IPS-20b (cell line): ENCODE measurements at regions not wholly inside any gene's neighbourhood (a gene's known extent, or its start where the extent isn't known, plus 50 kb on each side); places are given as distances from the start of the nearest gene placed in this dataset.

Experiments used
- H3K27ac ChIP-seq: one replicate; pipeline ENCODE4 v1.5.1; 2013; ENCODE audit warnings: low read length
- H3K27me3 ChIP-seq: 2 replicates; pipeline ENCODE4 v1.6.1; 2013; ENCODE audit warnings: mild to moderate bottlenecking, low read length, inconsistent platforms; ENCODE audit not compliant: insufficient read depth
- H3K36me3 ChIP-seq: 2 replicates; pipeline ENCODE4 v1.6.1; 2013; ENCODE audit warnings: low read depth, mild to moderate bottlenecking, inconsistent platforms, low read length, moderate library complexity; ENCODE audit not compliant: insufficient read depth
- H3K4me1 ChIP-seq: 2 replicates; pipeline ENCODE4 v1.6.1; 2013; ENCODE audit warnings: mild to moderate bottlenecking, control low read depth, inconsistent platforms, low read length, moderate library complexity; ENCODE audit not compliant: insufficient read depth
- H3K4me3 ChIP-seq: 2 replicates; pipeline ENCODE4 v1.5.1; 2013; ENCODE audit warnings: mild to moderate bottlenecking, low read length, inconsistent platforms
- H3K9ac ChIP-seq: 2 replicates; pipeline ENCODE4 v1.6.1; 2013; ENCODE audit warnings: low read depth, mild to moderate bottlenecking, inconsistent platforms, low read length, moderate library complexity
- H3K9me3 ChIP-seq: 2 replicates; pipeline ENCODE4 v1.6.1; 2013; ENCODE audit warnings: mild to moderate bottlenecking, low read depth, low read length, inconsistent platforms; ENCODE audit not compliant: insufficient read depth

DNA sequence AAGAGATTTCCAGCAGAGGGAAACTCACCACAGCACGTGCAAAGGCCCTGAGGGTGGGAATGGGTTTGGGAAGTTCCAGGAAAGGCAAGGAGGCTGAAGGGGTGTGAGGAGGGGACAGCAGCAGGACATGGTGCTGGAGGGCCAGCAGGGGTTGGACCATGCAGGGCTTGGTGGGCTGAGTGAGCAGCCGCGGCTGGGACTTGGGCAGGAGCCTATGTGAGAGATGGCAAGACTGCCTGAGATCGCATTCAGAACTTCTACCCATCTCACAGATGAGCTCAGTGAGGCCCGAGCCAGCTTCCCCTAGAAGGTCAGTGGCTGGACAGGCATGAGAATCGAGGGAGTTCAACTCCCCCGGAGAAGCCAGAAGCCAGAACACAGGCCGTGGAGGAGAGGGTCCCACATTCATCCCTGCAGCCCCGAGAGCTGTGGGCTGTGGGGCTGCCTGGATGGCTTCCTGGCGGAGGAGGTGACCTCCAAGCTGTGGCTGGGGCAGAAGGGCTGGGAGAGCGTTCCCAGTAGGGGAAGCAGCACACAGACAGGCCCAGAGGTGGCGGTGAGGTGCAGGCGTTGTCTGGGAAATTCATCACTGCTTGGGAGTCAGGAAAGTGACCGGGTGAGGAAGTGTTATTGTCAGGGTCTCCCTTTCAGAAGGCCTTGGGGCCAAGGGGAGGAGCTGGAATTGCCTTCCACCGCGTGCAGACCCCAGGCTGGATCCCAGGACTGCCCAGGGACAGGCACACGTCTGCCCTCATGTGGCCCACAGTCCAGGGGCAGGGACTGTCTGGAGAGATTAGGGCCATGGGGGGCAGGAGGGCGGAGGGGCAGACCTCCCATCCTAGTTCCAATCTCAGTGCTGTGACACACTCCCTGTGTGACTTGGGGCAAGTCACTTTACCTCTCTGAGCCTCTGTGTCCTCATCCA lies 103.8 kb downstream of the CEBPB start:
- Histone ChIP-seq H3K27ac (no peak overlapping the region), H3K4me3 (no peak overlapping the region), H3K4me1 (no peaks in the 10 kb centered on the region), H3K9ac (no peak overlapping the region), H3K9me3 (no peaks in the 10 kb centered on the region), H3K27me3 (no peaks in the 10 kb centered on the region), H3K36me3 (no peaks in the 10 kb centered on the region)

- Histone ChIP-seq H3K9ac (no peak overlapping the region), H3K36me3 (no peaks in the 10 kb centered on the region), H3K9me3 (no peaks in the 10 kb centered on the region), H3K27me3 (no peaks in the 10 kb centered on the region), H3K27ac (no peak overlapping the region), H3K4me1 (no peaks in the 10 kb centered on the region), H3K4me3 (no peak overlapping the region)
These were observed 104.7 kb downstream of the CEBPB start for GRCh38 chr20:50295345-50295744.

DNA sequence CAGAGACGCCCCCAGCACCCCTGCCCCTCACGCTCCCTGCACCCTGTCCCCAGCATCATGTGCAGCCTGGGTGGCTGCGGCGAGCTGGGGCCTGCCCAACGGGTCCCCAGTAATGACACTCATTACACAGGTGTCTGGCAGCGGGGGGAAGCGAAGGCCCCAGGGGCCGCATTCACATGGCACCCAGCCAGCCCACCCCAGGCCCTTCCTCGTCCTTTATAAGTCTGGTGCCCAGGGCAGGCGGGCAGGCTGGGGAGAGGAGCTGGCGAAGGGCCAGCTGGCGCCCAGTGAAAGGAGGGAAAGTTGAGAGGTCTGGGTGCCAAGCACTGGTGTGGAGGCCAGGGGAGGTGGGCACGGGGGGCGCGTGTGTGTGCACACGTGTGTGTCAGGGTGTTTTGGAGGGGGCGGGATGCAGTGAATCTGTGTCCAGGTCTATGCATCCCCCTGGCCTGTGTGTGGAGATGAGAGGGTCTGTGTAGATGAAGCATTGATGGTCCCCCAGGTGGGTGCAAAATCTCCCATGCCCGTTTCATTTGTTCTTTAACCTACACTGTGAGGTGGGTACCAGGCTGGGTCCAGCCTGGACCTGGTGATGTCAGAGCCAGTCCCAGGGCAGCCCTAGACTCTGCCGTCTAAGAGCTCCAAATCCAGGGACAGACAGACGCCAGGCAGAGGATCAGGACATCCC lies 105.3 kb downstream of the CEBPB start:
- Histone ChIP-seq H3K27me3 (no peaks in the 10 kb centered on the region), H3K9me3 (no peaks in the 10 kb centered on the region), H3K4me3 (no peak overlapping the region), H3K9ac (no peak overlapping the region), H3K36me3 (no peaks in the 10 kb centered on the region), H3K4me1 (no peaks in the 10 kb centered on the region), H3K27ac (no peak overlapping the region)

GRCh38 chr20:50296450-50297375 lies 106.1 kb downstream of the CEBPB start:
- Histone ChIP-seq H3K9me3 (no peaks in the 10 kb centered on the region), H3K27ac (no peak overlapping the region), H3K27me3 (no peaks in the 10 kb centered on the region), H3K9ac (no peak overlapping the region), H3K4me1 (no peaks in the 10 kb centered on the region), H3K4me3 (no peak overlapping the region), H3K36me3 (no peaks in the 10 kb centered on the region)

DNA sequence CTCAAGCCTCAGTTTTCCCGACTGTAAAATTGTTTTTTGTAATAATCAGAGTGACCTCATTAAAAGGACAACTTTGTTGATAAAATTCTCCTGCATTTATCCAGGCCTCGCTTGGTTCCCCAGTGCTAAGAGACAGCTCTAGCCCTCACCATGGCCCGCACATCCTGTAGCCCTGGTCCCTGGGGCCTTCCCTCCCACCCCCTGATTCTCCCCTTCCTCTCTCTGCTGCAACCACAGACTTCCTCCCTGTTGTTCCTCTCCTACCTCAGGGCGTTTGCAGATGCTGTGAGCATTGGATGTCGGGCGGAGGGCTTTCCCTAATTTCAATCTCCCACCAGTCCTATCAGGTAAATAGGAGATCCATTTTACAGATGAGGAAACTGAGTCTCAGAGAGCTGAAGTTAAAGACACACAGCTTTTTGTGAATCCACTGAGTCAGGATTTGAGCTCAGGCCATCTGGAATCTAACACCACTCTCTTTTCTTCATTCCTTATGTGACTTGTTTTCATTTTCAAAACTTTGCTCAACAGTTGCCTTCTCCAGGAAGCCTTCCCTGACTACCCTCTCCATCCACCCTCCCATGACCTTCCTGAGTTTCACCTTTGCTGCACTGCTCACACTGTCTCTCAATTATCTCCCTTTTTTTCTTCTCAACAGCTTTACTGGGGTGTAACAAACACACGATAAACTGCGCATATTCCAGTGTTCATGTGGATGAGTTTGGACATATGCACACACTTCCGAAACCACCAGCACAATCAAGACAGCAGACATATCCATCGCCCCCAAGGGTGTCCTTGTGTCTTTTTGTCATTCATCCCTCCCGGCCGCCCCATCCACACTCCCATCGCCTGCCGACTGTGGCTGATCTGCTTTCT lies 107.1 kb downstream of the CEBPB start:
- H3K4me1 ChIP-seq = no peaks in the 10 kb centered on the region
- H3K9me3 ChIP-seq = no peaks in the 10 kb centered on the region
- no peak overlapping the region for H3K9ac ChIP-seq
- no peaks in the 10 kb centered on the region for H3K36me3 ChIP-seq
- no peak overlapping the region for H3K4me3 ChIP-seq
- no peak overlapping the region for H3K27ac ChIP-seq
- H3K27me3 ChIP-seq = no peaks in the 10 kb centered on the region

- Histone ChIP-seq H3K4me1 (no peaks in the 10 kb centered on the region), H3K9me3 (no peaks in the 10 kb centered on the region), H3K36me3 (no peaks in the 10 kb centered on the region), H3K9ac (no peak overlapping the region), H3K27ac (no peak overlapping the region), H3K4me3 (no peak overlapping the region), H3K27me3 (no peaks in the 10 kb centered on the region)
These were observed 108.1 kb downstream of the CEBPB start for GRCh38 chr20:50298554-50299324.

DNA sequence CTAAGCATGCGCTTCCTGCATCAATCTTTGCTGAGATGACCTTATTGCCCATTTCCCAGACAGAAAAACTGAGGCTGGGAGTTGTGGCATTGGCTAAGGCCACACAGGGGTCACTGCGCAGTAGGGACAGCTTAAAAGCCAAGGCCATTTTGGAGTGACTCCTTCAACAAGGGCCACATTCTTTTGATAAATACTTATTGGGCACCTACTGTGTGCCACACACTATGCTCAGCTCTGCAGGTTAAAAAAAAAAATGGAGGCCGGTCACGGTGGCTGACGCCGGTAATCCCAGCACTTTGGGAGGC lies 108.6 kb downstream of the CEBPB start:
- H3K27ac ChIP-seq = no peak overlapping the region
- H3K4me3 ChIP-seq = no peak overlapping the region
- no peaks in the 10 kb centered on the region for H3K27me3 ChIP-seq
- H3K36me3 ChIP-seq = no peaks in the 10 kb centered on the region
- H3K9me3 ChIP-seq = no peaks in the 10 kb centered on the region
- no peaks in the 10 kb centered on the region for H3K4me1 ChIP-seq
- no peak overlapping the region for H3K9ac ChIP-seq

GRCh38 chr20:50301165-50301564 lies 110.5 kb downstream of the CEBPB start:
- H3K36me3 ChIP-seq = no peaks in the 10 kb centered on the region

GRCh38 chr20:50301712-50302111 lies 111.1 kb downstream of the CEBPB start:
- no peak overlapping the region for H3K27ac ChIP-seq
- H3K27me3 ChIP-seq = no peaks in the 10 kb centered on the region

More at GRCh38 chr20:50301165-50301564, 110.5 kb downstream of the CEBPB start:
- Histone ChIP-seq H3K9me3 (no peaks in the 10 kb centered on the region), H3K9ac (no peak overlapping the region), H3K4me3 (no peak overlapping the region), H3K4me1 (no peaks in the 10 kb centered on the region), H3K27ac (no peak overlapping the region), H3K27me3 (no peaks in the 10 kb centered on the region)

DNA sequence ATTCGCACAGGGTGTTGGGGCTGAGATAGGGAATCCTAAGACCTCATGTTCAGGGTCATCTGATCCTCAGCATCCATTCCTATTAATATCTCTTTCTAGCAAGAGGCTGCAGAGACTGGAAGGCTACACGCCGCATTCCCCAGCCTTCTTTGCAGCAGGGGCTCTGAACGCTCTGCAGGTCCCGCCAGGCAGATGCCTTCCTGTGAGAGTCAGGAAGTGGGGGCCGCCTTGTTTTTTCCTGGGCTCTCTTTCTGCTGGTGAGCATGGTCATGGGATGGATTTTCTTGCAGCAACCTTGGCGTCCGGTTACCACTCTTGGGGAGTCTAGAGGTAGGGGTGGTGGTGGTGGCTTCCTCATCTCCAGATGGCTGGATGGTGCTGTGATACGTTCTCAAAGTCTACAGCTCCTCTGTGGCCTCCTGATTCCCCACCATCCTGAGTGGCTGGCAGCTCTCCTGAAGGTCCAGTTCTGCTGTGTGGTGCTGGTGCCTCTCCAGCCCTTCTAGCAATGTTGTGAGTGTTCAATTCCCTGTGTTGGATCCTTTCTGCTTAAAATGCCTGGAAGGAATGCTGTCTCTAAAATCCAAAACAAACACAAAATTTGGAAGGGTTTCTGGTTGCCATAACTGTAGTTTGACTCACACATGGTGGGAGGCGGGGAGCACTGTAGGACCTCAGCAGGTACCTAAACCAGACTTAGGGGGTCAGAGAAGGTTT lies 111.9 kb downstream of the CEBPB start:
- no peak overlapping the region for H3K27ac ChIP-seq
- H3K36me3 ChIP-seq = no peaks in the 10 kb centered on the region
- no peaks in the 10 kb centered on the region for H3K9me3 ChIP-seq
- H3K9ac ChIP-seq = no peak overlapping the region
- no peaks in the 10 kb centered on the region for H3K4me1 ChIP-seq
- H3K4me3 ChIP-seq = no peak overlapping the region
- H3K27me3 ChIP-seq = no peaks in the 10 kb centered on the region

More at GRCh38 chr20:50301712-50302111, 111.1 kb downstream of the CEBPB start:
- no peak overlapping the region for H3K9ac ChIP-seq
- H3K9me3 ChIP-seq = no peaks in the 10 kb centered on the region
- H3K36me3 ChIP-seq = no peaks in the 10 kb centered on the region
- H3K4me1 ChIP-seq = no peaks in the 10 kb centered on the region
- no peak overlapping the region for H3K4me3 ChIP-seq
